CD8-positive, alpha-beta memory T cell (primary cell): ENCODE measurements at regions not wholly inside any gene's neighbourhood (a gene's known extent, or its start where the extent isn't known, plus 50 kb on each side); places are given as distances from the start of the nearest gene placed in this dataset.
"Not testable (repeated sequence)": the region's sequence is repeated elsewhere in the genome, so short reads cannot be mapped to it uniquely, and the experiment has no call there.

ENCODE experiments used
- CTCF ChIA-PET: fragments of 350-600 bp; sonication (Branson Sonifier 250); formaldehyde crosslinking; loops from one replicate; lab custom pipeline; 2021; ENCODE audit warnings: antibody characterized with exemption; lab: Charles Lee
- POLR2A ChIA-PET: fragments of 350-600 bp; sonication (Branson Sonifier 250); formaldehyde crosslinking; loops from one replicate; lab custom pipeline; 2021; ENCODE audit warnings: antibody characterized with exemption; lab: Charles Lee
- DNase-seq, 5 donors: peaks; one replicate each; pipeline versions ENCODE4 v3.0.0 to v3.0.0-alpha.2; 2020 to 2022; ENCODE audit warnings: mixed read lengths in 1 of 5
- H3K27ac ChIP-seq: one replicate; pipeline ENCODE4 v1.7.0; 2013; ENCODE audit warnings: low read depth, mild to moderate bottlenecking, low read length, moderate library complexity
- H3K27me3 ChIP-seq: 2 replicates; pipeline ENCODE4 v1.7.0; 2013; ENCODE audit warnings: low read length, mild to moderate bottlenecking; ENCODE audit not compliant: insufficient read depth, poor library complexity, severe bottlenecking
- H3K36me3 ChIP-seq: 2 replicates; pipeline ENCODE4 v1.7.0; 2013; ENCODE audit warnings: mild to moderate bottlenecking, low read length, moderate library complexity; ENCODE audit not compliant: insufficient read depth
- H3K4me1 ChIP-seq: 2 replicates; pipeline ENCODE4 v1.7.0; 2013; ENCODE audit warnings: mild to moderate bottlenecking, low read length, moderate library complexity; ENCODE audit not compliant: insufficient read depth
- H3K4me3 ChIP-seq: 2 replicates; pipeline ENCODE4 v1.7.0; 2013; ENCODE audit warnings: mild to moderate bottlenecking, low read length
- H3K9me3 ChIP-seq: 2 replicates; pipeline ENCODE4 v1.7.0; 2013; ENCODE audit warnings: mild to moderate bottlenecking, low read length
- H3K27ac Mint-ChIP-seq, 8 donors: one replicate each; pipeline ENCODE4 v1.8.0; 2020 to 2021; ENCODE audit warnings: mixed read lengths in 8 of 8, mild to moderate bottlenecking in 6 of 8, inconsistent platforms in 3 of 8, moderate library complexity in 3 of 8
- H3K27me3 Mint-ChIP-seq, 2 donors: one replicate each; pipeline ENCODE4 v1.8.0; 2020 to 2021; ENCODE audit warnings: mixed read lengths in 2 of 2, mild to moderate bottlenecking in 1 of 2, moderate library complexity in 1 of 2
- H3K36me3 Mint-ChIP-seq, 3 donors: one replicate each; pipeline ENCODE4 v1.8.0; 2020 to 2021; ENCODE audit warnings: mixed read lengths in 3 of 3, inconsistent platforms in 1 of 3, mild to moderate bottlenecking in 1 of 3
- H3K4me1 Mint-ChIP-seq, 3 donors: one replicate each; pipeline ENCODE4 v1.8.0; 2020 to 2021; ENCODE audit warnings: mixed read lengths in 3 of 3, inconsistent platforms in 1 of 3, mild to moderate bottlenecking in 1 of 3
- H3K4me3 Mint-ChIP-seq, 7 donors: one replicate each; pipeline ENCODE4 v1.8.0; 2020 to 2021; ENCODE audit warnings: mixed read lengths in 7 of 7, mild to moderate bottlenecking in 6 of 7, moderate library complexity in 4 of 7, inconsistent platforms in 2 of 7
- H3K9me3 Mint-ChIP-seq, 5 donors: one replicate each; pipeline ENCODE4 v1.8.0; 2020 to 2022; ENCODE audit warnings: mixed read lengths in 5 of 5, mild to moderate bottlenecking in 3 of 5, moderate library complexity in 2 of 5, inconsistent platforms in 1 of 5

GRCh38 chr16:21506857-21507456 is 92.4 kb upstream of the METTL9 start:
- peak in 4 of 5 donors; percentile 32 to 73 (median 62) for DNase-seq
- H3K4me3 ChIP-seq = peak overlapping the region; percentile 34
- peaks cover 0 to 42% (median 0%) of the 10 kb centered on the region in 3 donors for H3K36me3 Mint-ChIP-seq

GRCh38 chr16:21507631-21508305 is 91.6 kb upstream of the METTL9 start:
- H3K27ac Mint-ChIP-seq = peak overlapping the region; percentile 88 to 98 (median 94)
- H3K27me3 ChIP-seq, H3K27me3 Mint-ChIP-seq, POLR2A ChIA-PET, H3K36me3 ChIP-seq, H3K9me3 ChIP-seq, H3K9me3 Mint-ChIP-seq, H3K27ac ChIP-seq: not testable (repeated sequence)
- CTCF ChIA-PET = interaction anchor here (0.9 kb wide), 1 partner anchor 15 kb away, joined by 3 read pairs; no protein-coding TSS in a partner anchor
- peak in 3 of 5 donors; percentile 26 to 72 (median 30) for DNase-seq
- Histone ChIP-seq H3K4me3 (peak overlapping the region; percentile 34), H3K4me1 (peaks cover 26% of the 10 kb centered on the region)
- peaks cover 0 to 45% (median 0%) of the 10 kb centered on the region in 3 donors for H3K36me3 Mint-ChIP-seq
- peaks cover 48 to 76% (median 58%) of the 10 kb centered on the region in 3 donors for H3K4me1 Mint-ChIP-seq
- H3K4me3 Mint-ChIP-seq = peak overlapping the region; percentile 82 to 94 (median 86)

More at GRCh38 chr16:21506857-21507456, 92.4 kb upstream of the METTL9 start:
- peaks cover 48 to 73% (median 54%) of the 10 kb centered on the region in 3 donors for H3K4me1 Mint-ChIP-seq
- Histone ChIP-seq H3K4me1 (peaks cover 19% of the 10 kb centered on the region), H3K27ac (peak overlapping the region; percentile 2)
- H3K27ac Mint-ChIP-seq = peak overlapping the region; percentile 88 to 98 (median 94)
- peak overlapping the region; percentile 82 to 94 (median 86) for H3K4me3 Mint-ChIP-seq
- H3K27me3 Mint-ChIP-seq, POLR2A ChIA-PET, H3K9me3 ChIP-seq, H3K9me3 Mint-ChIP-seq, H3K36me3 ChIP-seq, H3K27me3 ChIP-seq: not testable (repeated sequence)
- CTCF ChIA-PET = interaction anchor here (0.9 kb wide), 1 partner anchor 15 kb away, joined by 3 read pairs; no protein-coding TSS in a partner anchor

- H3K4me3 ChIP-seq, H3K9me3 Mint-ChIP-seq, H3K27ac ChIP-seq, CTCF ChIA-PET, H3K9me3 ChIP-seq, H3K27me3 Mint-ChIP-seq, H3K36me3 ChIP-seq, H3K27me3 ChIP-seq, POLR2A ChIA-PET: not testable (repeated sequence)
- peaks cover 32% of the 10 kb centered on the region for H3K4me1 ChIP-seq
- peak in 1 of 5 donors; percentile 43 for DNase-seq
- peaks cover 0 to 40% (median 0%) of the 10 kb centered on the region in 3 donors for H3K36me3 Mint-ChIP-seq
- peak overlapping the region; percentile 76 to 98 (median 93) for H3K27ac Mint-ChIP-seq
- H3K4me3 Mint-ChIP-seq = peak overlapping the region in 6 of 7 donors; percentile 55 to 87 (median 83)
- peaks cover 44 to 77% (median 56%) of the 10 kb centered on the region in 3 donors for H3K4me1 Mint-ChIP-seq
Observed at GRCh38 chr16:21508661-21509436, 90.5 kb upstream of the METTL9 start.

- peaks cover 0 to 46% (median 0%) of the 10 kb centered on the region in 3 donors for H3K36me3 Mint-ChIP-seq
- H3K36me3 ChIP-seq, CTCF ChIA-PET, H3K27me3 ChIP-seq, POLR2A ChIA-PET, H3K27me3 Mint-ChIP-seq, H3K9me3 ChIP-seq, H3K27ac ChIP-seq, H3K9me3 Mint-ChIP-seq, H3K4me3 ChIP-seq: not testable (repeated sequence)
- H3K4me3 Mint-ChIP-seq = peak overlapping the region in 5 of 7 donors; percentile 19 to 87 (median 55)
- peaks cover 32% of the 10 kb centered on the region for H3K4me1 ChIP-seq
- peak in 1 of 5 donors; percentile 41 for DNase-seq
- H3K27ac Mint-ChIP-seq = peak overlapping the region in 6 of 8 donors; percentile 52 to 96 (median 89)
- H3K4me1 Mint-ChIP-seq = peaks cover 50 to 83% (median 61%) of the 10 kb centered on the region in 3 donors
Observed at GRCh38 chr16:21509437-21510086, 89.8 kb upstream of the METTL9 start.

GRCh38 chr16:21510869-21511255 is 88.5 kb upstream of the METTL9 start:
- H3K4me3 Mint-ChIP-seq, CTCF ChIA-PET, H3K9me3 Mint-ChIP-seq, H3K36me3 ChIP-seq, H3K9me3 ChIP-seq, H3K27me3 Mint-ChIP-seq, H3K27ac ChIP-seq, H3K4me3 ChIP-seq, H3K27me3 ChIP-seq, POLR2A ChIA-PET, DNase-seq: not testable (repeated sequence)
- Mint-ChIP-seq H3K27ac (peak overlapping the region in 7 of 8 donors; percentile 59 to 96 (median 91)), H3K4me1 (peaks cover 55 to 94% (median 67%) of the 10 kb centered on the region in 3 donors), H3K36me3 (peaks cover 0 to 55% (median under 1%) of the 10 kb centered on the region in 3 donors)
- peaks cover 32% of the 10 kb centered on the region for H3K4me1 ChIP-seq

DNA sequence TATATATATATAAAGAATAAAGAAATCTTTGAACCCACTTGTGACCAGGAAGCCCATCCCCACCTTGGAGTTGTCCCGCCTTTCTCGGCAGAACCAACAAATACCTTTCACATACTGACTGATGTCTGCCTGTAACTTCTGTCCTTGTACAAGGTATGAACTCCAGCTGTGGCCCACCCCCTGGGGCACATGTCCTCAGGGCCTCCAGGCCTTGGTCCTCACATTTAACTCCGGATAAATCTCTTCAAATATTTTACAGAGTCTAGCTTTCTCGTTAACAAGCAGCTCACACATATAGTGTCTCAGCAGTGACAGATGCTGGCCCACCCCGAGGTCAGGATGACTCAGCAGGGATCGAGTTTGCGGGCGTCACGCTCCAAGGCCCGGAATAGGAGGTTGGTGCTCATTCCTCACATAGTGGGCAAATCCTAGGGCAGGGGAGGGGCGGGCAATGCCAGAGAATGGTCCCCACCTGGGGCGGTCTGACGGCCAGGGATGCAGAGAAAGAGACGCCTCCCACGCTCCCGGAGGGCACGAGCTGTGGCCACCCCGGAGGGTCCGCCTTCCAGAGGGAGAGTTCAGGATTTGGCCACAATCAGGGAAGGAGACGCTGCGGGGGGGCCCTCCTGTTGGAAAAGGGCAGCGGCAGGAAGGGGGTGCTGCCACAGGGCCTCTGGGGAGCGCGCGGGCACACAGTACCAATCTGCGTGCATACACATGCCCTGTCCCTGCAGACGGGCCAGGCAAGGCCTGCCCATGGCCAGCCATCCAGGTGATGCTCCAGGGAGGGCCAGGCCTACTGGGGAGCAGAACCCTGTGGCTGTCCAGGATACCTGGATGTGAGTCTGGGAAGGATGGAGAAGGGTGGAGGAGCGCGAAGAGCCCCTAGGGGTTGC is 87.8 kb upstream of the METTL9 start:
- H3K9me3 Mint-ChIP-seq, CTCF ChIA-PET, H3K27ac ChIP-seq, H3K4me3 ChIP-seq, H3K27me3 ChIP-seq, H3K36me3 ChIP-seq, POLR2A ChIA-PET, H3K27me3 Mint-ChIP-seq, H3K9me3 ChIP-seq: not testable (repeated sequence)
- H3K4me1 Mint-ChIP-seq = peaks cover 53 to 94% (median 65%) of the 10 kb centered on the region in 3 donors
- H3K27ac Mint-ChIP-seq = peak overlapping the region; percentile 72 to 96 (median 83)
- peaks cover 0 to 58% (median 2%) of the 10 kb centered on the region in 3 donors for H3K36me3 Mint-ChIP-seq
- peak overlapping the region in 3 of 7 donors; percentile 10 to 19 (median 13) for H3K4me3 Mint-ChIP-seq
- H3K4me1 ChIP-seq = peaks cover 27% of the 10 kb centered on the region
- peak in 1 of 5 donors; percentile 48 for DNase-seq
